Stromal cell of bone marrow (primary cell): ENCODE measurements at regions not wholly inside any gene's neighbourhood (a gene's known extent, or its start where the extent isn't known, plus 50 kb on each side); places are given as distances from the start of the nearest gene placed in this dataset.
"Not testable (repeated sequence)": the region's sequence is repeated elsewhere in the genome, so short reads cannot be mapped to it uniquely, and the experiment has no call there.

ENCODE experiments used
- DNase-seq: peaks from one replicate; pipeline ENCODE4 v3.0.0-alpha.2; 2012; ENCODE audit warnings: low read depth

DNA sequence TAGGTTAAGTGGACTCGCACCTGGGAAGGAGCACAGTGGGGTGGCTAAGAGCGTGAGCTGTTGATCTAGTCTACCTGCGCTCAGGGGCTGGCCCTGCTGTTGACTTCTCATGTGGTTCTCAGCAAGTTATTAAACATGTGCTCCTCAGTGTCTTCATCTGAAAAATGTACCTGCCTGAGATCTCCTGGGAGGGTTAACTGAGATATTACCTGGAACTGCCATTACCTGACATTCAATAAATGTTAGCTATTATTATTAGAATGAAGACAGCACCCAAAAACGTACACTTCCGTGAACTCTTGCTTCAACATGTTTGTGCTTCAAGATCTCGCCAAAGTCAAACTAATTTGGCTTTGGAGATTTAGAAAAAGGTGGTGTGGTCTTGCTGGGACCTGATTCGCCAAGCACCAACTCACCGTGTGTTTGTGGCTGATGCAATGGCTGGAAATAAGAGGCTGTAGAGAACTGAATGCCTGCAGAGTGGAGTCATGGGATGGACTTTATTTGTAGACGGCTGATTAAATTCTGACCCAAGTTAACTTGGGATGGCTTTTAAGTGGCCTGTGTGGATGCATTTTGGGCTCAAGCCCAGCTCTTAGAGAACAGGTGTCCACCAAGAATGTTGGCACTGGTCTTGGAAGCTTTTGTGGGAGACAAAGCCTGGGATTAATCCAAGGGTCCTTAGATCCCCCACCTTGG lies 692.9 kb downstream of the QKI start:
- DNase-seq, result no peak

GRCh38 chr6:164106345-164106769 lies 691.8 kb downstream of the QKI start:
- DNase-seq, result no peak

GRCh38 chr6:164105705-164106104 lies 691.2 kb downstream of the QKI start:
- no peak for DNase-seq

DNA sequence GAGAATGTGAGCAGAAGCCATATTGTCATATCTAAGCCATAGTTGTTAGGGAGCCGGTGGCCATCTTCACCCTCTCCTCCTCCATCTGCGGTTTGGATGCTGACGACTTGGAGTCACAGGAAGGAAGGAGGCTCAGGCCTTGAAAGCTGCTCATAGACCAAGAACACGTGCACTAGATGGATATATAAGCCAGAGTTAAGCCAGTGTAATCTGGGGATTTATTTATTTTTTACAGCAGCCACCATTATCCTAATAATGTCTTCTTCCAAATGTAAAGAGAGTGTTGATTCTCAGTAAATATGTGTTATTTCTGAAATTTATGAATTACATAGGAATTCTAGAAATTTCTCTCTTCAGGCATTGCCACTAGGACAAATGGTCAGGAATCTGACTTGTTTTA lies 689.9 kb downstream of the QKI start:
- no peak for DNase-seq

DNA sequence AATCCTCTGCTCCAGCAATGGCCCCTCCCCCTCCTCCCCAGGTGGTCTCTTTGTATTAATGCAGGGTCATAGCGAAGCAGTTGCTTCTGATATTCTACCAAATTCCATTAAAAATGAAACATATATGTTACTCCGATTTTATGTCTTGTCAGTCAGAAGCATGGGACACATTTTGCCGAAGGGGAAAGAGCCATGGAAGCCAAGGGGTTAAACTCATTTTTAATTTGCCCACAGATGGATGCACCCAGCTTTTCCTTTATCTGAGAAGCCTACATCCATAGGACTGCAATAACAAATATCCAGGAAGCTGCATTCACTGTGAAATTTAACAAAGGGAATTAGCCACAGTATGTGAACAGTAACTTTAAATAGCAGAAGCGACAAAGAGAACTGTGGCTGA lies 688.2 kb downstream of the QKI start:
- DNase-seq, result no peak

GRCh38 chr6:164101859-164102258 lies 687.3 kb downstream of the QKI start:
- DNase-seq, result no peak

- DNase-seq, result no peak
Observed at GRCh38 chr6:164099269-164099865, 684.8 kb downstream of the QKI start.

GRCh38 chr6:164098857-164099267 lies 684.3 kb downstream of the QKI start:
- no peak for DNase-seq

GRCh38 chr6:164097551-164098398 lies 683.3 kb downstream of the QKI start:
- DNase-seq, result peak; percentile 40

DNA sequence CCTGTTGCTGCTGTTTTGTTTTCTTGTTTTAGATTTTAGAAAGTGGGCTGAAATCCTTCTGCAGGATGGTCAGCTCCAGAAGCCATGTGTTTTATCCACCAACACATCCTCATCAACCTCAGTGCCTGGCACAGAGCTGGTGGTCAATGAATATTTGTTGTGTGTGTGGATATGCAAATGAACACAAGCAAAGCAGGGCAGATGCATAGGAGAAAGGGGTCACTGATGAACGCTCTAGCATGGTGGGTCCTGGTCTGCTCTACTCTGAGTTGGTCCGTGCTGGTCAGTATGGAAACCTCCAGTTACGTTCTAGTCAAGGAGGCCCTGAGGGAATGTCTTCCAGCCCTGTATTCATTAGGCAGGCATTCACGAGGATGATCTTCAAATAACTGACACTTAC lies 682.5 kb downstream of the QKI start:
- no peak for DNase-seq

DNA sequence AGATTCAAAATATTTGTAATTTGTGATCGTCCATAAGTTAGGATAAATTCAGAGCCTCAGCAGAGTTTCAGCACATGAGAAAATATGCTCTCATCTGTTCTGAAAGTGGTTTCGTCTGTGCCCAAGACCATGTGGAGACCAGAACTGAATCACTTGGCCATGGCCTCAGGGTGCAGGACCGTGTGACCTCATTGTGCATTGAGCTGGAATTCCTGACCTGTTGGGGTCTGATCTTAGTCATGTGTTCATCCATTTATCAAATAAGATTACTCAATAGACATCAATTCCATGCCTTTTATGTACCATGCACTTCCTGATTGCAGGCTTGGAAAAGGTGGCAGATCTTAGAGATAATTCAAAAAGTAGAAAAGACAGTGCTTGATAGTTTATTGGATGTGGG lies 680.5 kb downstream of the QKI start:
- DNase-seq, result no peak

- no peak for DNase-seq
Observed at GRCh38 chr6:164087870-164088269, 673.4 kb downstream of the QKI start.

DNA sequence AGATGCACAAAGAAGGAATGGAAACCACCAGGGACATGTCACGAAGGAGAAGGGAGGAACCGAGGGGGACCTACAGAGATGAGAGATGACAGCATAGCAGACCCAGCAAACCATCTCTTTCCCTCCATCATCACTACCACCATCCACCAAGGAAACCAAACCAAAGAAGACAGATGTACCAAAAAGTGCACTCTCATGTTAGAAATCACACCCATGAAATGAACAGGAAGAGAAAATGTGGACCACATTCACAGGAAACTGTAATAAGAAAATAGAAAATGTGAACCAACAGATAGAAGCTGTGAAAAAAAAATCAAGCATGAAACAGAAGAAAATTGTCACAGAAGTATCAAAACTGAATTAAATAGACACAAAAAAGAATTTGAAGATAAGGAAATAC lies 672.7 kb downstream of the QKI start:
- no peak for DNase-seq

DNA sequence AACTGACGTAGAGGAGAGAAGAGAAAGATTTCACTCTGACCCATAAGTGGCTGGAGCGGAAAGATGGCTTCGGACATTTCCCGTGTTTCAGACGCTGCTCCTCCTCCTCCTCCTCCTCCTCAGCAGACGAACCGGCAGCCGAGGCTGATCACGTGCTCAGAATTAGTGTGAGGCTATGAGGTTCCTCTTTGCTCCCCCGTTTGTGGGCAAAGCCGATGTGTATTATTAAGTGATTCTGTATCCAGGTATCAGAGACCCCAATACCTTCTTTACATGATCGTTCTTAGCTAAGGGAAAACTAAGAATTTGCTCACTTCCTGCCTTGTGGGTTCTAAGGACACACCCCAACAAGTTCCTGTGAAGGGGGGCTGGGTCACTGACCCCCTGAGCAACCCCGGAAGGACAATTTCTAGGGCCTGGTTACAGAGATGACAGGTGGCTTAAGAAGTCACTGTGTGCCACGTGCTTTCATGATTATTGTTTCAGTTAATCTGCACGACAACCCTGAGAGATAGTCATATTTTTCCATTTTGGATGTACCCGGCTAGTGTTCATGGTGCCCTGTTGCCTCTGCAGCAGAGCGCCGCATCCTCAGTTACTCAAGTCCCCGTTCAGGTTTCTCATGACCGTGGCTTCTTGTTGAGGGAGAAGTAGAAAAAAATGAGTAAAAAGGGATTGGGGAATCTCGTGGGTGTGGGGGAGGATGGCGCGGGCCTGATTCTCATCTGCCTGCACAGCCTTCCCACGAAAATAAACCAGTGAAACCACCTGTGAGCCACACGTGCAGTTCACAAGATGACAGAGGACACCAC lies 671.8 kb downstream of the QKI start:
- DNase-seq, result no peak

- DNase-seq, result peak; percentile 91
Observed at GRCh38 chr6:164085091-164086075, 670.9 kb downstream of the QKI start.

- no peak for DNase-seq
Observed at GRCh38 chr6:164079275-164079600, 664.7 kb downstream of the QKI start.

GRCh38 chr6:164078532-164079274 lies 664.2 kb downstream of the QKI start:
- DNase-seq, result no peak

GRCh38 chr6:164076818-164077532 lies 662.5 kb downstream of the QKI start:
- not testable (repeated sequence) for DNase-seq

GRCh38 chr6:164075981-164076615 lies 661.6 kb downstream of the QKI start:
- DNase-seq, result no peak
